ES-I3 (cell line): ENCODE measurements at regions not wholly inside any gene's neighbourhood (a gene's known extent, or its start where the extent isn't known, plus 50 kb on each side); places are given as distances from the start of the nearest gene placed in this dataset.

Experiments used
- H3K36me3 ChIP-seq: 2 replicates; pipeline ENCODE4 v1.6.1; 2013; ENCODE audit warnings: mild to moderate bottlenecking, low read length, control low read depth, moderate library complexity; ENCODE audit not compliant: insufficient read depth
- H3K4me1 ChIP-seq: 2 replicates; pipeline ENCODE4 v1.6.1; 2013; ENCODE audit warnings: mild to moderate bottlenecking, control low read depth, low read length; ENCODE audit not compliant: insufficient read depth
- H3K9ac ChIP-seq: 2 replicates; pipeline ENCODE4 v1.6.1; 2013; ENCODE audit warnings: low read depth, mild to moderate bottlenecking, low read length, moderate library complexity
- H3K9me3 ChIP-seq: 2 replicates; pipeline ENCODE4 v1.6.1; 2013; ENCODE audit warnings: mild to moderate bottlenecking, low read length, moderate library complexity; ENCODE audit not compliant: control insufficient read depth, insufficient read depth

DNA sequence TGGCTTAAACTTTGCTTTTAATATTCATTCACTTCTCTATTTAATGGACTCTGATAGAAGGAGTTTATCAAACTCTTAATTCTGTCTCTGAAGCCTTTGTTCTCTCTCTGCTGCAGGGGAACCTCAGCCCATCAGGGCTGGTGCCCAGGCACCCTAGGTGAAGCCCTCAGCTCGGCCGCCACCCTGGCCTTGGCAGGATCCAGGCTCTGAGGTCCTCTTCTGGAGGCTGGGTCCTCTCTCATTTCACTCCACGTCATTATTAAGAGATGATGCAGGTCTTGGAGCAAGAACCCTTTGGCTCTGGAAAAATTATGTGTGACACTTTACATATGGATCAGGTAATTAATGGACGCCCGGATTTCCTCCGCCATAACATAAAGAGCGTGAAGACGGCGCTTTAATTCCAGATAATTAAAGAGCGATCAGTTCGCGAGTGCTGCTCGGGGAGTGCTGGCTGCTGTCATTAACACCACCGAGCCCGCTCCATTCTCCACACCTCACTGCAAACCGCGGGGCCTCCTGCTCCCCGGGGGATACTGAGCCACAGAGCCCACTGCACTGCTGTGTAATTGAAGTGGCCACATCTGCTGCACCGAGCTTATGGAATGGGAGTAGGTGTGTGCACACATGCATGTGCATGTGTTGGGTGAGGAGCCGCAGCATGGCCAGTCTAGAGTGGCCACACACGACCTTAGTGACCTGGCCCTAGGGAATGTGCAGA lies 259.4 kb upstream of the TNRC6C start:
- H3K36me3 ChIP-seq, result no peaks in the 10 kb centered on the region
- H3K9me3 ChIP-seq, result peaks cover 12% of the 10 kb centered on the region; the same call in 1 of the 2 replicates
- H3K4me1 ChIP-seq, result peaks cover 8% of the 10 kb centered on the region; the same call in 1 of the 2 replicates
- H3K9ac ChIP-seq, result no peak overlapping the region

DNA sequence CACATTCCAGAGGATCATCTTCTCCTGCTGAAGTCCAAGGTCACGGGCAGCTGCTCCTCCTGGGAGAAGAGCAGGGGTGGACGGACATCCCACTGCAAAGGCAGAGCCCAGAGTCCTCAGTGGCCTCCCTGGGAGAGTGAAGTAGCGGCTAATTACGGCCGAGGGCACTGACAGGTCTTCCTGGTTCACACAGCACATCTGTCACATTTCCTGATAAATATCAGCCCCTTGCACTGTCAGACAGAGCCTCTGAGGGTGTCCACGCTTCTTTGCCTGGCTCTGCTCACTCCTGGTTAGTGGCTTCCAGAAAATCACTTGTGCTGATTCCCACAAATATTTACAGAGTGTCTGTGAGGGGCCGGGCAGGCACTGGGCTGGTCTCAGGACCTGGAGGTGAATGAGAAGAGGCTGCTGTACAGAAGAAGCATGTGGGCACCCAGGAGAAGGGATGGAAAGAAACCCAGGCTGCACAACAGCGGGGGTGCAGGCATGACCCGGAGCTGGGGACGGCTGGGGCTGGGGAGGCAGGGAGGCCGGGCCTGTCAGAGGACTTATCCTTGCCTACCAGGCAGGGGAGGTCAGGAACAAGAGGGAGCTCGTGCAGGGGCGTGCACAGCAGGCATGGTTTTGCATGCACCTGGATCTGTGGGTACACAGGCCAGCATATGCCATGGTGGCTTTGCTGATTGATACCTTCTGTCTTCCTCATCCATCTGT lies 258.2 kb upstream of the TNRC6C start:
- Histone ChIP-seq H3K36me3 (no peaks in the 10 kb centered on the region), H3K9ac (no peak overlapping the region), H3K9me3 (peaks cover 24% of the 10 kb centered on the region), H3K4me1 (peaks cover 8% of the 10 kb centered on the region; the same call in 1 of the 2 replicates)

DNA sequence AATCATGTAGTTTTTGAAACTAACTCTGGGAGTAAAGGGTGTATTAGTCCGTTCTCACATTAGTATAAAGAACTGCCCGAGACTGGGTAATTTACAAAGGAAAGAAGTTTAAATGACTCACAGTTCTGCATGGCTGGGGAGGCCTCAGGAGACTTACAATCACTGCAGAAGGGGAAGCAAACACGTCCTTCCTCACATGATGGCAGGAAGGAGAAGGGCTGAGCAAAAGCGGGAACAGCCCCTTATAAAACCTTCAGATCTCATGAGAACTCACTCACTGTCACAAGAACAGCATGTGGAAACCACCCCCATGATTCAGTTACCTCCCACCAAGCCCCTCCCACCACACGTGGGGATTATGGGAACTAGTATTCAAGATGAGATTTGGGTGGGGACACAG lies 256.5 kb upstream of the TNRC6C start:
- peaks cover 5% of the 10 kb centered on the region; the same call in 1 of the 2 replicates for H3K4me1 ChIP-seq
- H3K9ac ChIP-seq, result no peak overlapping the region
- no peaks in the 10 kb centered on the region for H3K36me3 ChIP-seq
- H3K9me3 ChIP-seq, result peaks cover 32% of the 10 kb centered on the region

DNA sequence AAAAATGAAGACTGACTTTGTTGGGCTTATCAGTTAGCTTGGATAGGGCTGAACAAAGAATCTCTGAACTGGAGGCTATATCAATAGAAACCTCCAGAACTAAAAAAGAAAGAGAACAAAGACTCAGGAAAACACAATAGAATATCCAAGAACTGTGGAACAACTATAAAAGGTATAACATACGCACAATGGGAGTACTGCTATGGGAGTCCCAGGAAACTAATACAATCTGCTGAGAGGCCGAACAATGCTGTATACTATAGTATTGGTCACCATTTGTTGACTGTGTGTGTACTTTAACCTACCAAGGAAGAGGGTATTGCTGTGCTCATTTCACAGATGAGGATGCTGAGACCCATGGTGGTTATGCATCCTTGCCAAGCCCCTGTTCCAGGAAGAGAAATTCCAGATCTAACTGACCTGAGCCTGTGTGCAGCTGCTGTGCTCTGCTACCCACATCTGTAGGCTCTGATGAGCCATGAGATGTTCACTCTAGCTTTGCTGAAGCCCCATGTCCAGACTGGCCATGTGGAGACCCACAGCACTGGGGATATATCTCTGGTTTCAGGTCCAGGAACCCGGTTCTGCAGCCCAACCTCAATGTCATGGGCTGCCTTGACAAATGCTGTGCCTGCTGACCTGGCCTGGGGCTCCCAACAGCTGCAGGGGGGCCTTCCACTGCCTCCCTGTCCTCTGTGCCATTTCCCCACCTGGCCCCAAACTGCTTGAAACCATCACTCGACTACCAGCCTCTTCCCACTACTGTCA lies 254.3 kb upstream of the TNRC6C start:
- Histone ChIP-seq H3K4me1 (no peaks in the 10 kb centered on the region), H3K9me3 (peaks cover 32% of the 10 kb centered on the region), H3K9ac (no peak overlapping the region), H3K36me3 (no peaks in the 10 kb centered on the region)

DNA sequence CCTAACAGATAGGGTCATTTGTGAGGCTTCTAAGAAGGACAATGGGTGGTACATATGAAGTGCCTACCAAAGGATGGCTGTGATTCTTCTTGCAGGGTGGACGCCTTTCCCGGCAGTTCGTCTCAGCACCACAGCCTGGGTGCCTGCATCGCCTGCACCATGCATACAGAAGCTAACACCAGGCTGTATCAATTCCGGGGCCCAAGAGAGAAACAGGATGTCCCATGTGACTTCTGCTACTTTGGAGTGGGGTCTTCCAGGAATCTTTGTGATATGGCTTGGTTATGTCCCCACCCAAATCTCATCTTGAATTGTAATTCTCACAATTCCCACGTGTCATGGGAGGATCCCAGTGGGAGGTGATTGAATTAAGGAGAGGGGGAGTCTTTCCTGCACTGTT lies 251.6 kb upstream of the TNRC6C start:
- Histone ChIP-seq H3K4me1 (no peaks in the 10 kb centered on the region), H3K9me3 (peaks cover 32% of the 10 kb centered on the region), H3K9ac (no peak overlapping the region), H3K36me3 (no peaks in the 10 kb centered on the region)

DNA sequence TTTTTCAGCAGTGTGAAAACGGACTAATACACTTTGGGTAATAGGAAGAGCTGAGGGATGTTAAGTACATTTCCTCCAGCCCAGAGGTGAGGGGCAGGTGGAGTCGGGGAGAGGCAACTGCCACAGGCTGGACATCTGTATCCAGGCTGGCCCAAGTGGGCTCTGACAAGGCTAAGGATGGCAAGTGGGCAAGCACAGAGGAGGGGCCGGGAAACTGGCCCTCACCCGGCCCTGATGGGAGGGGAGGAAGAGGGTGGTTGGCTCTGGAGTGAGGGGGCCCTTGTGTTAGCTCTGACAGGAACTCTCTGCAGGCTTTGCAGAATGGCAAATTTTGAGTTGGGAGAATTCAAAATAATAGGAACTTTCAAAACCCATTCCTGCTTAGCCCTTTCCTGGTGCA lies 251.0 kb upstream of the TNRC6C start:
- Histone ChIP-seq H3K36me3 (no peaks in the 10 kb centered on the region), H3K9me3 (peaks cover 26% of the 10 kb centered on the region), H3K9ac (no peak overlapping the region), H3K4me1 (no peaks in the 10 kb centered on the region)

DNA sequence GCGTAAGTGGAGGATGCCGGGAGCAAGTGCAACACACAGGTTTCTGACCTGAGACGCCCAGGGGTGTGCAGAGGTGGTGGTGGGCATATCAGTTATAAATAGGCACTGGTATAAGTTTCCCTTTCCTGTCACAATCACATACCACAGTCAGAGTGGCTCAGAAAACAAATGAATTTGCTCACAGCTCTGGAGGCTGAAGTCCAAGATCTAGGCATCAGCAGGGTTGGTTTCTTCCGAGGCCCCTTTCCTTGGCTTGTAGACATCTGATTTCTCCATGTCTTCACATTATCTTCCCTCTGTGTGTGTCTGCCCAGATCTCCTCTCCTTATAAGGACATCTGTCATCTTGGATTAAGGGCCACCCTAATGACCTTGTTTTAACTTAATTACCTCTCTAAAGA lies 250.5 kb upstream of the TNRC6C start:
- Histone ChIP-seq H3K4me1 (no peaks in the 10 kb centered on the region), H3K9me3 (peaks cover 27% of the 10 kb centered on the region), H3K36me3 (no peaks in the 10 kb centered on the region), H3K9ac (no peak overlapping the region)

DNA sequence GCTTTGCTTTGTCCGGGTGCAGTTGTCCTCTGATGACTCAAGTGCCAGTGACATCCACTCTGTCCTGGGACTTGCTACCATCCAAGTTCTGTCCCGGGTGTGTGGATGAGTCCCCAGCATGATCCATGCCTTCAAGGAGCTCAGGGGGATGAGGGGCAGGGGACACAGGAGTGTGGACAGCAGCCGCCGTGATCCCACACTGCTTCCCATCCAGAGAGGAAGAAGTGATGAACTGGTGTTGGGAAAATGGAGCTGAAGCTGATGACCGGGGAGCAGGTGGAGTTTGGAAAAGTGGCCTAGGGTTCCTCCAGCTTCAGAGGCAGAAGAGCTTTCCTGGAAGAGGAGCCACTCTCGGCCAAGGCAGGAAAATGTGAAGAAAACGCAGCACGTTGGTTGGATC lies 249.6 kb upstream of the TNRC6C start:
- H3K36me3 ChIP-seq, result no peaks in the 10 kb centered on the region
- no peaks in the 10 kb centered on the region for H3K4me1 ChIP-seq
- peaks cover 24% of the 10 kb centered on the region for H3K9me3 ChIP-seq
- H3K9ac ChIP-seq, result no peak overlapping the region

DNA sequence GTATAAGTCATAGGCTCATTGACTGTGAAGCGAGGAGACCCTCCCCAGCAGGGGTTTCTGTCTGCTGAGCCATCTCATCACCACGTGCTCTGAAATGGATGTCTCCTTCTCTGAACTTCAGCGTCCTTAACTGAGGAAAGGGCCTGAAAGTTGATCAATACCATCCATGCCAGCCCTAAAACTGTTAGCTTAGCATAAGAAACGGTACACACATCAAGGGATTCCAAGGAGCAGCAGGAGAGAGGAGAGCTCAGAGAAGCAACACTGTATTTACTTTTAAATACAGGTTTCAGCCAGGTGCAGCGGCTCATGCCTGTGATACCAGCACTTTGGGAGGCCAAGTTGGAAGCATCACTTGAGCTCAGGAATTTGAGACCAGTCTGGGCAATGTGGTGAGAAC lies 248.9 kb upstream of the TNRC6C start:
- Histone ChIP-seq H3K9ac (no peak overlapping the region), H3K36me3 (no peaks in the 10 kb centered on the region), H3K9me3 (peaks cover 18% of the 10 kb centered on the region), H3K4me1 (no peaks in the 10 kb centered on the region)

DNA sequence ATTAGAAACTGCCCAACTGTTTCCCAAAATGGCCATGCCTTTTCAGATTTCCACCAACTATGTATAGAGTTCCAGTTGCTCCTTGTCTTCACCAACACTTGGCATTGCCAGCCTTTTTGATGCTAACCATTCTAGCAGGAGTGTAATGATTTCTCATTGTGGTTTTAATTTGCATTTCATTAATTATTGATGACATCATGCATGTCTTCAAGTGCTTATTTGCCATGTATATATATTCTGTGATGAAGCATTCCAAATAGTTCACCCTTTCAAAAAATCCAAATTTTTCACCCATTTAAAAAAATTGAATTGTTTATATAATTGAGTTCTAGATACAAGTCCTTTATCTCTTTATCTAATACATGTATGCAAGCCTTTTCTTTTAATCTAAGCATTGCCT lies 245.9 kb upstream of the TNRC6C start:
- no peaks in the 10 kb centered on the region for H3K4me1 ChIP-seq
- H3K9me3 ChIP-seq, result peaks cover 3% of the 10 kb centered on the region; the same call in 1 of the 2 replicates
- H3K9ac ChIP-seq, result no peak overlapping the region
- no peaks in the 10 kb centered on the region for H3K36me3 ChIP-seq

DNA sequence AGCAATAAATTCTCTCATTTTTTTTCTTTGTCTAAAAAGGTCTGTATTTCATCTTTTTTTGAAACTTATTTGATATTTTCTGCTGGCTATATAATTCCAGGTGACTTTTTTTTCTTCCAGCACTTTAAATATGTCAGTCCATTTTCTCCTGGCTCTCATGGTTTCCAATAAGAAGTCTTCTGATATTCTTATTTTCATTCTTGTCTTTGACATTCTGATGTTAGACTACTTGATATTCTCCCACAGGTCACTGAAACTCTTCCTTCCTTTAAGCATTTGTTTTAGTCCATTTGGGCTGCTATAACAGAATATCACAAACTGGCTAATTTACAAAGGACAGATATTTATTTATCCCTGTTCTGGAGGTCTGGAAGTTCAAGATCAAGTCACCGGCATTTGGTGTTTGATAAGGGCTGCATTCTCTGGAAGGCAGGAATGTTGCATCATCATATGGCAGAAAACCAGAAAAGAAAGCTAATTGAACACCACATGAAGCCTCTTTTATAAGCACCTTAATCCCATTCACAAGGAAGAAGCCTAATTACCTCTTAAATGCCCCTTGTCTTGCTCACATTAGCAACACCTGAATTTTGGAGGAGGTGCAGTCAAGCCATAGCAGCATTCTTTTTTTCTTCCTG lies 242.1 kb upstream of the TNRC6C start:
- Histone ChIP-seq H3K9ac (no peak overlapping the region), H3K4me1 (no peaks in the 10 kb centered on the region), H3K36me3 (no peaks in the 10 kb centered on the region), H3K9me3 (peaks cover 3% of the 10 kb centered on the region; the same call in 1 of the 2 replicates)

DNA sequence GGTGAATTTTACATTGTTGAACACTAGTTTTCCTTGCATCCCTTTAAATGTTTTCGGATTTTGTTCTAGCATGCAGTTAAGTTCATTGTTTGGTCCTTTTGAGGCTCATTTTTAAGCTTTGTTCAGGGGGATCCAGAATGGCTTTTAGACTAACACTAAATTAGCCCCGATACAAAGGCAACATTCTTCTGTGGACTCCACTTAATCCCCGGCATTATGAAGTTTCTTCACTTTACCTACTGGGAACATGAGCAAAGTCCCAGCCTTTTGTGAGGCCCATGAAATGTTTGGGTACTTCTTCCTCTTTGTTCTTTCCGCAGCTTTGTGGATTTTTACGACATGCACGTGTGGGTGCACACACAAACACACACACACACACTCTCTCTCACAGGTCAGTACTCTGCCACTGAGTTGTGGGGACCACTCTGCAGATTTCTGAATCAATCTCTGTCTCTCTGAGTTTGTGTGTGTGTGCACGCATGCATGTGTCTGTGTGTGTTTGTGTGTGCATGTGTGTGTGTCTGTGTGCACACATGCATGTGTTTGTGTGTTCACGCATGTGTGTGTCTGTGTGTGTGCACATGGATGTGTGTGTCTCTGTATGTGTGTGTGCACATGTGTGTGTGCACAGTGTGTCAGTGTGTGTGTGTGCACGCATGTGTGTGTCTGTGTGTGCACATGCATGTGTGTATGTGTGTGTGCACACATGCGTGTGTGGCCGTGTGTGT lies 240.4 kb upstream of the TNRC6C start:
- H3K4me1 ChIP-seq, result no peaks in the 10 kb centered on the region
- H3K9me3 ChIP-seq, result peaks cover 1% of the 10 kb centered on the region; the same call in 1 of the 2 replicates
- no peaks in the 10 kb centered on the region for H3K36me3 ChIP-seq
- H3K9ac ChIP-seq, result no peak overlapping the region

DNA sequence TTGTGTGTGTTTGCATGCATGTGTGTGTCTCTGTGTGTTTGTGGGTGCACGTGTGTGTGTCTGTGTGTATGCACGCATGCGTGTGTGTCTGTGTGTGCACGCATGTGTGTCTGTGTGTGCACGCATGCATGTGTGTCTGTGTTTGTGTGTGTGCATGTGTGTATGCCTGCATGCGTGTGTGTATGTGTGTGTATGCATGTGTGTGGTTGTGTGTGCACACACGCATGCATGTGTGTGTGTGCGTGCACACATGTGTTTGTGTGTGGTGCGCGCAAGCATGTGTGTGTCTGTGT lies 239.9 kb upstream of the TNRC6C start:
- Histone ChIP-seq H3K36me3 (no peaks in the 10 kb centered on the region), H3K9ac (no peak overlapping the region), H3K4me1 (no peaks in the 10 kb centered on the region), H3K9me3 (no peaks in the 10 kb centered on the region; the same call in 1 of the 2 replicates)

DNA sequence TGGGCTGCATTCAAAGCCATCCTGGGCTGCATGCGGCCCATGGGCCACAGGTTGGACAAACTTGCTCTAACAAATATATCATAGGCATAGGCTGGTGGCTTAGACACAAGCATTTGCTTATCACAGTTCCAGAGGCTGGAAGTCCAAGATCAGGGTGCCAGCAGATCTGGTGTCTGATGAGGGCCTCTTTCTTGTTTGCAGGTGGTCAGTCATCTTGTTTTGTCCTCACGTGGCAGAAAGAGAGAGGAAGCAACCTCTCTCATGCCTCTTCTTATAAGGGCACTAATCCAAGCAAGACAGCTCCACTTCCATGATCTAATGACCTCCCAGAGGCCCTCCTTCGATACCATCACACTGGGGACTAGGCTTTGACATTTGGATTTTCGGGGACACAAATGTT lies 238.7 kb upstream of the TNRC6C start:
- no peaks in the 10 kb centered on the region; the same call in 1 of the 2 replicates for H3K9me3 ChIP-seq
- no peak overlapping the region for H3K9ac ChIP-seq
- H3K4me1 ChIP-seq, result no peaks in the 10 kb centered on the region
- H3K36me3 ChIP-seq, result no peaks in the 10 kb centered on the region
